ENCODE measurements at regions not wholly inside any gene's neighbourhood (a gene's known extent, or its start where the extent isn't known, plus 50 kb on each side); places are given as distances from the start of the nearest gene placed in this dataset.

- H3K27me3 ChIP-seq (ENCODE audit: control insufficient read depth in 3 of 3, insufficient read depth in 3 of 3, low read length in 2 of 3), result no peaks in the 10 kb centered on the region
- H3K9ac ChIP-seq (ENCODE audit: insufficient read depth in 1 of 2, low read length in 2 of 2), result no peak overlapping the region
- no peaks in the 10 kb centered on the region for H3K36me3 ChIP-seq (ENCODE audit: control insufficient read depth in 4 of 4, insufficient read depth in 4 of 4, low read length in 4 of 4)
- no peak overlapping the region for H3K27ac ChIP-seq (ENCODE audit: low read depth in 1 of 2, low read length in 1 of 2)
- ATAC-seq (ENCODE audit: insufficient read depth, low FRiP score) (no peak), DNase-seq (no peak)
- H3K9me3 ChIP-seq (ENCODE audit: control insufficient read depth in 4 of 4, insufficient read depth in 3 of 4, low read length in 3 of 4), result no peaks in the 10 kb centered on the region
- TF ChIP-seq CTCF (IDR thresholded peaks at IDR 0.05; ENCODE audit: control extremely low read depth, extremely low read depth), result no peak
- H3K4me3 ChIP-seq, result no peak overlapping the region
- H3K4me1 ChIP-seq (ENCODE audit: control insufficient read depth in 5 of 5, insufficient read depth in 5 of 5, low read length in 5 of 5), result no peaks in the 10 kb centered on the region
Measured at GRCh38 chr7:80385508-80385907, 126.4 kb downstream of the GNAT3 start.

- peaks cover 0 to 16% (median 0%) of the 10 kb centered on the region in 5 donors for H3K4me1 ChIP-seq (ENCODE audit: control insufficient read depth in 5 of 5, insufficient read depth in 5 of 5, low read length in 5 of 5)
- no peaks in the 10 kb centered on the region for H3K36me3 ChIP-seq (ENCODE audit: control insufficient read depth in 4 of 4, insufficient read depth in 4 of 4, low read length in 4 of 4)
- H3K27me3 ChIP-seq (ENCODE audit: control insufficient read depth in 3 of 3, insufficient read depth in 3 of 3, low read length in 2 of 3), result no peaks in the 10 kb centered on the region
- WGBS, 2 donors, result 89 to 92% methylated on average over 1 of the region's 1 CpG
- ATAC-seq (ENCODE audit: insufficient read depth, low FRiP score), result no peak
- no peaks in the 10 kb centered on the region for H3K9me3 ChIP-seq (ENCODE audit: control insufficient read depth in 4 of 4, insufficient read depth in 3 of 4, low read length in 3 of 4)
- DNase-seq, result no peak
- no peak for TF ChIP-seq CTCF (IDR thresholded peaks at IDR 0.05; ENCODE audit: control extremely low read depth, extremely low read depth)
- no peak overlapping the region for H3K9ac ChIP-seq (ENCODE audit: insufficient read depth in 1 of 2, low read length in 2 of 2)
- H3K27ac ChIP-seq (ENCODE audit: low read depth in 1 of 2, low read length in 1 of 2), result no peak overlapping the region
- H3K4me3 ChIP-seq, result no peak overlapping the region
Measured at GRCh38 chr7:80380957-80381356, 130.9 kb downstream of the GNAT3 start.

GRCh38 chr7:80379034-80379982 is 132.6 kb downstream of the GNAT3 start:
- 77 to 85% methylated on average over 3 of the region's 3 CpGs for WGBS, 2 donors
- no peaks in the 10 kb centered on the region for H3K9me3 ChIP-seq (ENCODE audit: control insufficient read depth in 4 of 4, insufficient read depth in 3 of 4, low read length in 3 of 4)
- peaks cover 0 to 16% (median 0%) of the 10 kb centered on the region in 5 donors for H3K4me1 ChIP-seq (ENCODE audit: control insufficient read depth in 5 of 5, insufficient read depth in 5 of 5, low read length in 5 of 5)
- DNase-seq, result peak in 1 of 3 donors; percentile 37
- no peaks in the 10 kb centered on the region for H3K27me3 ChIP-seq (ENCODE audit: control insufficient read depth in 3 of 3, insufficient read depth in 3 of 3, low read length in 2 of 3)
- H3K36me3 ChIP-seq (ENCODE audit: control insufficient read depth in 4 of 4, insufficient read depth in 4 of 4, low read length in 4 of 4), result no peaks in the 10 kb centered on the region
- TF ChIP-seq CTCF (IDR thresholded peaks at IDR 0.05; ENCODE audit: control extremely low read depth, extremely low read depth), result no peak
- no peak overlapping the region for H3K27ac ChIP-seq (ENCODE audit: low read depth in 1 of 2, low read length in 1 of 2)
- H3K4me3 ChIP-seq, result no peak overlapping the region
- no peak for ATAC-seq (ENCODE audit: insufficient read depth, low FRiP score)
- H3K9ac ChIP-seq (ENCODE audit: insufficient read depth in 1 of 2, low read length in 2 of 2), result no peak overlapping the region
